Transverse colon (tissue), 4 donors: ENCODE measurements at regions not wholly inside any gene's neighbourhood (a gene's known extent, or its start where the extent isn't known, plus 50 kb on each side); places are given as distances from the start of the nearest gene placed in this dataset.

Source experiments
- DNase-seq: peaks from one replicate; pipeline ENCODE4 v3.0.0-alpha.2; 2019
- H3K27ac ChIP-seq, 4 donors: fragments of 200-600 bp; sonication (generic); 2 replicates each; pipeline ENCODE4 v1.5.1; 2016 to 2018; ENCODE audit warnings: inconsistent platforms in 4 of 4
- H3K27me3 ChIP-seq: fragments of 200-600 bp; sonication (generic); 2 replicates; pipeline ENCODE4 v1.5.1; 2017; ENCODE audit warnings: inconsistent platforms
- H3K36me3 ChIP-seq, 4 donors: fragments of 200-600 bp; sonication (generic); 2 replicates each; pipeline ENCODE4 v1.5.1; 2017 to 2019; ENCODE audit warnings: inconsistent platforms in 4 of 4
- H3K4me1 ChIP-seq, 4 donors: fragments of 200-600 bp; sonication (generic); 2 replicates each; pipeline ENCODE4 v1.5.1; 2017 to 2020; ENCODE audit warnings: inconsistent platforms in 4 of 4
- H3K4me3 ChIP-seq, 4 donors: fragments of 200-600 bp; sonication (generic); 1 replicate in 1 of 4; 2 replicates in 3 of 4; pipeline versions ENCODE4 v1.5.1 to v1.6.1; 2017 to 2019; ENCODE audit warnings: inconsistent platforms in 4 of 4
- H3K9me3 ChIP-seq, 2 donors: fragments of 200-600 bp; sonication (generic); 2 replicates each; pipeline ENCODE4 v1.5.1; 2017 to 2019; ENCODE audit warnings: inconsistent platforms in 2 of 2
- EP300 ChIP-seq: sonication (generic); formaldehyde crosslinking; IDR thresholded peaks from one replicate; pipeline ENCODE4 v1.6.1; 2017; ENCODE audit warnings: antibody characterized with exemption, low read depth
- POLR2A ChIP-seq: fragments of 450-650 bp; IDR thresholded peaks from one replicate; pipeline ENCODE4 v1.6.1; 2016; ENCODE audit warnings: antibody characterized with exemption, mild to moderate bottlenecking, moderate library complexity
- POLR2AphosphoS5 ChIP-seq, 3 donors: sonication (generic); formaldehyde crosslinking; IDR thresholded peaks; one replicate each; pipeline ENCODE4 v1.6.1; 2016; ENCODE audit warnings: antibody characterized with exemption in 3 of 3
- WGBS, 2 donors: methylation state at CpG; one replicate each; pipeline ENCODE4 v1.1.5; 2018; ENCODE audit warnings: low coverage in 1 of 2; 5-methylcytosine and 5-hydroxymethylcytosine counted together
- in situ Hi-C, 4 donors: fragments of 200-750 bp; cut with MboI; loops; one replicate each; pipeline versions ENCODE4 v1.15.0 to v1.15.1; 2017; ENCODE audit warnings: low sequenced_read_pairs in 3 of 4, low pct_ligation_motif_present in 1 of 4, low pct_unique_long_range_greater_than_20kb in 1 of 4
- intact Hi-C: fragments of 100-400 bp; cut with DNase I; formaldehyde crosslinking; loops from one replicate; pipeline ENCODE4 v1.15.1; 2023; ENCODE audit warnings: low total_unique reads
- TF ChIP-seq, protein P1 (sequence below), 5 experiments: fragments of 200-600 bp in 3 of 5; fragments of 450-650 bp in 2 of 5; sonication (generic) in 3 of 5; IDR thresholded peaks; 1 replicate in 2 of 5; 2 replicates in 3 of 5; pipeline ENCODE4 v1.5.1; 2016 to 2017; ENCODE audit warnings: antibody characterized with exemption in 5 of 5, inconsistent platforms in 3 of 5, mild to moderate bottlenecking in 2 of 5, moderate library complexity in 1 of 5

DNA sequence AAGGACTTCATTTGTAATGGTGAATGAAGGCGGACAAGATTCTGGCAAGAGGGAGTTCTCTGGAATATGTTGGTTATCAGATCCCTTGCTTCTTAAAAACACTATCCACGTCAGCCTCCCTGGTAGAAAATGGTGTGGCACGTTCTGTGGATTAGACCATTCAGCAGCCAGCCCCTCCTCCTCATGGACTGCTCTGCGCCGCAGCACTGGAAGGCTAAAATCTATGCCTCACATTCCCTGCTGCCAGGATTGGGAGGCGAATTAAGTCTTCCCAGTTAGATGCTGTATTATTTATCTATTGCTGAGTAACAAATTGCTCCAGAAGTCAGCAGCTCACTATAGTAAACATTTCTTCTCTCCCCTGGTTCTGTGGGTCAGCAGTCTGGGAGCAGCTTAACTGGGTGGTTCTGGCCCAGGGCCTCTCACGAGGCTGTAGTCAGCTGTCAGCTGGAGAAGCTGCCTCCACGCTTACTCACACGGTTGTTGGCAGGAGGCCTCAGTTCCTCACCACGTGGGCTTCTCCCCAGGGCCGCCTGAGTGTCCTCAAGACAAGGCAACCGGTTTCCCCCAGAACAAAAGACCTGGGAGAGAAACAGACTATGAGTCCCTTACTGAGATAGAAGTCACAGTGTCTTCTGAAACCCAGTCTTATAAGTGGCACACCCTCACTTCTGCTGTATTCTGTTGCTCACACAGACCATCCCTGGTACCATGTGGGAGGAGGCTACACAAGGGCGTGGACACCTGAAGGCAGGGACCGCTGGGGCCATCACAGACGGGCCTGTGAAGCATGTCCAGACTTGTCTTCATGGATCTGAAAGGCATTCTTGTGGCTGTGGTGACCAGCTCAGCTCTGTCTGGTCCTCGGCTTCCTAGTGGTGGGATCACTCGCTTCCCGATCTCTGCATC lies 101.0 kb downstream of the NRN1 start:
- peaks cover 0 to 3% (median 0%) of the 10 kb centered on the region in 4 donors for H3K4me1 ChIP-seq
- intact Hi-C loops = no loop called here
- no peaks in the 10 kb centered on the region for H3K36me3 ChIP-seq
- peak; percentile 59 for DNase-seq
- WGBS, 2 donors = 75 to 83% methylated on average over 3 to 18 of the region's 18 CpGs
- no peaks in the 10 kb centered on the region for H3K27me3 ChIP-seq
- in situ Hi-C loops = no loop called here
- TF ChIP-seq, protein P1, sequence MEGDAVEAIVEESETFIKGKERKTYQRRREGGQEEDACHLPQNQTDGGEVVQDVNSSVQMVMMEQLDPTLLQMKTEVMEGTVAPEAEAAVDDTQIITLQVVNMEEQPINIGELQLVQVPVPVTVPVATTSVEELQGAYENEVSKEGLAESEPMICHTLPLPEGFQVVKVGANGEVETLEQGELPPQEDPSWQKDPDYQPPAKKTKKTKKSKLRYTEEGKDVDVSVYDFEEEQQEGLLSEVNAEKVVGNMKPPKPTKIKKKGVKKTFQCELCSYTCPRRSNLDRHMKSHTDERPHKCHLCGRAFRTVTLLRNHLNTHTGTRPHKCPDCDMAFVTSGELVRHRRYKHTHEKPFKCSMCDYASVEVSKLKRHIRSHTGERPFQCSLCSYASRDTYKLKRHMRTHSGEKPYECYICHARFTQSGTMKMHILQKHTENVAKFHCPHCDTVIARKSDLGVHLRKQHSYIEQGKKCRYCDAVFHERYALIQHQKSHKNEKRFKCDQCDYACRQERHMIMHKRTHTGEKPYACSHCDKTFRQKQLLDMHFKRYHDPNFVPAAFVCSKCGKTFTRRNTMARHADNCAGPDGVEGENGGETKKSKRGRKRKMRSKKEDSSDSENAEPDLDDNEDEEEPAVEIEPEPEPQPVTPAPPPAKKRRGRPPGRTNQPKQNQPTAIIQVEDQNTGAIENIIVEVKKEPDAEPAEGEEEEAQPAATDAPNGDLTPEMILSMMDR (IDR thresholded peaks at IDR 0.05) = no peak
- TF ChIP-seq POLR2AphosphoS5 (IDR thresholded peaks at IDR 0.05) (peak in 1 of 3 donors; percentile 19), EP300 (no peak)
- no peaks in the 10 kb centered on the region for H3K9me3 ChIP-seq
- H3K27ac ChIP-seq = peak overlapping the region in 3 of 4 donors; percentile 18 to 29 (median 19)
- H3K4me3 ChIP-seq = no peak overlapping the region

DNA sequence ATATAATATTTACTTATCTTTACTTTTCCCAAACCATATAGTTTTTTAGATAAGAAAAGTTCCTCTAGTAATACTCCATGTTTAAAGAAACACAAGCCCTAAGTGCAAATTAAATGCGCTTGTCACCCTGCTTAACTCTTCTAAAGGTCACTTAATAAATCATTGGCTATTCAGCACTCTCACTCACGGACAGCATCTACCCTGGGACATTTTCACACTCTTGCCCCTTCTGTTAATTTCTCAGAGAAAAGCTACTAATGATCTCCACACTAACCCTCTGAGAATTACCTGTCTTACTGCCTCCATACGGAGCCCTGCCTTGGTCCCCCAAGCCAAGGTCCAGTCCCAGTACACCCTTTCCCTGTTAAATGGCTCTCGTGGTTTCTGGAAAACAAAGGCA lies 102.2 kb downstream of the NRN1 start:
- in situ Hi-C loops (no loop called here), intact Hi-C loops (no loop called here)
- TF ChIP-seq POLR2A (no peak), POLR2AphosphoS5 (IDR thresholded peaks at IDR 0.05) (no peak), EP300 (no peak)
- TF ChIP-seq, protein P1 (IDR thresholded peaks at IDR 0.05) = no peak
- Histone ChIP-seq H3K4me3 (no peak overlapping the region), H3K9me3 (no peaks in the 10 kb centered on the region), H3K27me3 (no peaks in the 10 kb centered on the region), H3K27ac (no peak overlapping the region), H3K36me3 (no peaks in the 10 kb centered on the region), H3K4me1 (peaks cover 0 to 3% (median 0%) of the 10 kb centered on the region in 4 donors)
- DNase-seq = no peak
- WGBS, 2 donors = 62 to 65% methylated on average over 4 of the region's 4 CpGs

GRCh38 chr6:5899216-5900045 lies 107.3 kb downstream of the NRN1 start:
- in situ Hi-C loops (no loop called here), intact Hi-C loops (no loop called here)
- no peaks in the 10 kb centered on the region for H3K4me1 ChIP-seq
- no peak overlapping the region for H3K27ac ChIP-seq
- H3K4me3 ChIP-seq = no peak overlapping the region
- no peak for DNase-seq
- 92% methylated on average over 4 of the region's 4 CpGs; no CpG with 5 or more reads in 1 of the 2 donors for WGBS, 2 donors
- TF ChIP-seq POLR2A = no peak
- TF ChIP-seq POLR2AphosphoS5 (IDR thresholded peaks at IDR 0.05) = no peak
- TF ChIP-seq EP300 = no peak
- TF ChIP-seq, protein P1 (IDR thresholded peaks at IDR 0.05) = no peak
- no peaks in the 10 kb centered on the region for H3K9me3 ChIP-seq
- no peaks in the 10 kb centered on the region for H3K27me3 ChIP-seq
- H3K36me3 ChIP-seq = no peaks in the 10 kb centered on the region

DNA sequence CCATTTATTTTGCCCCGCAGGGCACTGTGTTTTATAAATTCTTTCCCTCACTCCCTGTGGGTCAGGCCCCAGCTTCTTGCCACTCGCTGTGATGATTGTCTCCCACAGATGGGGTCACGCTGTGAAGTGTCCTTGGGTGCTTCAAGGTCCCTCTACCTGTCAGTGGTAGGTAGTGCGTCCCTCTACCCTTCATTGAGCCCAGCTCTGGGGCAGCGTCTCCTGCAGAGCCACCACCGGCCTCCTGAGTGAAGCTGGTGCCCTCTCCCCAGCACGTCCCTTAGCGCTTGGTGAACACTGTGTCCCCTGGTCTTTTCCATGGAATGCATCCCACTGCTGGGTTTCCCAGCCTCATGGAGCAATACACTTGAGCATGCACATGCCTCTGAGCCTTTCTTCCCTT lies 108.2 kb downstream of the NRN1 start:
- H3K27me3 ChIP-seq = no peaks in the 10 kb centered on the region
- in situ Hi-C loops = no loop called here
- no peak overlapping the region for H3K4me3 ChIP-seq
- no peaks in the 10 kb centered on the region for H3K36me3 ChIP-seq
- no peaks in the 10 kb centered on the region for H3K9me3 ChIP-seq
- no peak overlapping the region for H3K27ac ChIP-seq
- WGBS, 2 donors = 89% methylated on average over 8 of the region's 8 CpGs; no CpG with 5 or more reads in 1 of the 2 donors
- no peak for DNase-seq
- TF ChIP-seq, protein P1 (IDR thresholded peaks at IDR 0.05) = no peak
- no peak for TF ChIP-seq EP300
- no peak for TF ChIP-seq POLR2AphosphoS5 (IDR thresholded peaks at IDR 0.05)
- TF ChIP-seq POLR2A = no peak
- intact Hi-C loops = no loop called here
- H3K4me1 ChIP-seq = no peaks in the 10 kb centered on the region
